ENCODE measurements at regions not wholly inside any gene's neighbourhood (a gene's known extent, or its start where the extent isn't known, plus 50 kb on each side); places are given as distances from the start of the nearest gene placed in this dataset.

DNA sequence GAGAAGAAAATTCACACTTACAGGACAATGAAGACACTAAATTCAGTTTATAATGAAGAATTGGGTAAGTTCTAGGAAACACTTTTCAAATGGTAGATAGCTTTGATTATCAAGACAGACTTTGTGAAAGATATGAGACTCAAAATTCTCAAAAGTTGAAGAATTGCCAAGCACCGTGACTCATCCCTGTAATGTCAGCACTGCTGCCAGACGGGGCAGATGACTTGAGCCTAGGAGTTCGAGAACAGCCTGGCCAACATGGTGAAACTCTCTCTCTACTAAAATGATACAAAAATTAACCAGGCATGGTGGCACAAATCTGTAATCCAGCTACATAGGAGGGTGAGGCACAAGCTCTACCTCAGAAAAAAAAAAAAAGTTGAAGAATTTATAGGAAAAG is 1820.1 kb upstream of the LRRTM1 start:
- no peak for DNase-seq
- TF ChIP-seq, protein P1, sequence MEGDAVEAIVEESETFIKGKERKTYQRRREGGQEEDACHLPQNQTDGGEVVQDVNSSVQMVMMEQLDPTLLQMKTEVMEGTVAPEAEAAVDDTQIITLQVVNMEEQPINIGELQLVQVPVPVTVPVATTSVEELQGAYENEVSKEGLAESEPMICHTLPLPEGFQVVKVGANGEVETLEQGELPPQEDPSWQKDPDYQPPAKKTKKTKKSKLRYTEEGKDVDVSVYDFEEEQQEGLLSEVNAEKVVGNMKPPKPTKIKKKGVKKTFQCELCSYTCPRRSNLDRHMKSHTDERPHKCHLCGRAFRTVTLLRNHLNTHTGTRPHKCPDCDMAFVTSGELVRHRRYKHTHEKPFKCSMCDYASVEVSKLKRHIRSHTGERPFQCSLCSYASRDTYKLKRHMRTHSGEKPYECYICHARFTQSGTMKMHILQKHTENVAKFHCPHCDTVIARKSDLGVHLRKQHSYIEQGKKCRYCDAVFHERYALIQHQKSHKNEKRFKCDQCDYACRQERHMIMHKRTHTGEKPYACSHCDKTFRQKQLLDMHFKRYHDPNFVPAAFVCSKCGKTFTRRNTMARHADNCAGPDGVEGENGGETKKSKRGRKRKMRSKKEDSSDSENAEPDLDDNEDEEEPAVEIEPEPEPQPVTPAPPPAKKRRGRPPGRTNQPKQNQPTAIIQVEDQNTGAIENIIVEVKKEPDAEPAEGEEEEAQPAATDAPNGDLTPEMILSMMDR (IDR thresholded peaks at IDR 0.05) = no peak
- TF ChIP-seq EP300 (IDR thresholded peaks at IDR 0.05) (no peak), POLR2A (IDR thresholded peaks at IDR 0.05) (no peak)
- intact Hi-C loops (cut with DNase I) = no loop called here

DNA sequence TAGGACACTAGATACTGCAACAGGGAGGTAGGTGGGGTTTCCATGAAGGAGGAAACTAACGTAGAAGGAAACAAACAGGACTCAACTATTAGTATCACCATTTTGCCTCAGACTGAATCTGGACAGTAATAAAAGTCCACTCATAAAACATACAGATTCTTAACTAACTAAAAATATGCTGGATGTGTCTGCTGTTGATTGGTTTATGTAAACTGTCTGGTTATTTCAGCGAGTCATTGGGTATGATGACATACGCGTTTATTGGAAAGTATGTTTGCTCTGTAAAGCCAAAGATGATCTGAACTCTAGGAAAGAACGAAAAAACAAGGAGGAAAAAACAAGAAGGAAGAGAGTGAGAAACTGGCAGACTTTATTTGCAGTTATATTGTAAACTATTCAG is 1816.1 kb upstream of the LRRTM1 start:
- H3K4me1 ChIP-seq (ENCODE audit: insufficient read depth) = no peaks in the 10 kb centered on the region
- H3K36me3 ChIP-seq = no peaks in the 10 kb centered on the region
- TF ChIP-seq POLR2A (IDR thresholded peaks at IDR 0.05) (no peak), EP300 (IDR thresholded peaks at IDR 0.05) (no peak)
- TF ChIP-seq, protein P1 (IDR thresholded peaks at IDR 0.05) = no peak
- no peak overlapping the region for H3K27ac ChIP-seq
- WGBS, 3 donors = 86 to 90% (median 86%) methylated on average over 5 of the region's 5 CpGs
- intact Hi-C loops (cut with DNase I) = no loop called here
- no peaks in the 10 kb centered on the region for H3K9me3 ChIP-seq
- no peaks in the 10 kb centered on the region for H3K27me3 ChIP-seq
- H3K4me3 ChIP-seq = no peak overlapping the region
- DNase-seq = no peak

More for the DNA sequence above, 1820.1 kb upstream of the LRRTM1 start:
- Histone ChIP-seq H3K4me3 (no peak overlapping the region), H3K27me3 (no peaks in the 10 kb centered on the region), H3K36me3 (no peaks in the 10 kb centered on the region), H3K9me3 (no peaks in the 10 kb centered on the region), H3K27ac (no peak overlapping the region), H3K4me1 (ENCODE audit: insufficient read depth) (no peaks in the 10 kb centered on the region)
- 68 to 74% (median 73%) methylated on average over 3 of the region's 3 CpGs for WGBS, 3 donors

DNA sequence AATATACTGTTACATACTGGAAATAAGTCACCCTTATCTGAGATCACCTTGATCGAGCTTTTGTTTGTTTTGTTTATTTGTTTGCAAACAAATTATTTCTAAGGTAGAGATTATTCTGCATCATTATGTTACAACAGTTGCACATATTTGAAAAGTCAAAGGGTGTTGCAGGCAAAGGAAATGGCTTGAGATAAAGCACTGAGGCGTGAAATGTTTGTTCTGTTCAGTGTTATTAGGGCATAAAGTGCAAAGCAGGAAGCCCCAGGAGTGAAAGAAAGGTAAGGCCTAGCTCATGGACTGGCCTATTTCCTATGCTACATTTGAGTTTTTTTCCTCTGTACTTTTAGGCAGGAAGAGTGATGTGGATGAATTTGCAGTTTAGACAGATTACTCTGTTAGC is 1815.6 kb upstream of the LRRTM1 start:
- no peaks in the 10 kb centered on the region for H3K4me1 ChIP-seq (ENCODE audit: insufficient read depth)
- no peak overlapping the region for H3K4me3 ChIP-seq
- intact Hi-C loops (cut with DNase I) = no loop called here
- no peak for DNase-seq
- no peaks in the 10 kb centered on the region for H3K9me3 ChIP-seq
- H3K27ac ChIP-seq = no peak overlapping the region
- H3K36me3 ChIP-seq = no peaks in the 10 kb centered on the region
- WGBS, 3 donors = 66 to 68% (median 68%) methylated on average over 2 of the region's 2 CpGs
- no peaks in the 10 kb centered on the region for H3K27me3 ChIP-seq
- no peak for TF ChIP-seq EP300 (IDR thresholded peaks at IDR 0.05)
- no peak for TF ChIP-seq POLR2A (IDR thresholded peaks at IDR 0.05)
- TF ChIP-seq, protein P1 (IDR thresholded peaks at IDR 0.05) = no peak

DNA sequence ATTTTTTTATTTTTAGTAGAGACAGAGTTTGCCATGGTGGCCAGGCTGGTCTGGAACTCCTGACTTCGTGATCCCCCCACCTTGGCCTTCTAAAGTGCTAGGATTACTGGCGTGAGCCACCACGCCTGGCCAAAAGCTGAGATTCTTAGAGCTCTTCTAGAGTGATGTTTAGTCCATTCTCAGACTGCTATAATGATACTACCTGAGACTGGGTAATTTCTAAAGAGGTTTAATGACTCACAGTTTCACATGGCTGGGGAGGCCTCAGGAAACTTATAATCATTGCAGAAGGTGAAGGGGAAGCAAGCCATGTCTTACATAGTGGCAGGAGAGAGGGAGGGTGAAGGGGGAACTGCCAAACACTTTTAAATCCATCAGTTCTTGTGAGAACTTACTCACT is 1804.9 kb upstream of the LRRTM1 start:
- TF ChIP-seq EP300 (IDR thresholded peaks at IDR 0.05) (no peak), POLR2A (IDR thresholded peaks at IDR 0.05) (no peak)
- TF ChIP-seq, protein P1 (IDR thresholded peaks at IDR 0.05) = no peak
- intact Hi-C loops (cut with DNase I) = no loop called here
- DNase-seq = no peak

DNA sequence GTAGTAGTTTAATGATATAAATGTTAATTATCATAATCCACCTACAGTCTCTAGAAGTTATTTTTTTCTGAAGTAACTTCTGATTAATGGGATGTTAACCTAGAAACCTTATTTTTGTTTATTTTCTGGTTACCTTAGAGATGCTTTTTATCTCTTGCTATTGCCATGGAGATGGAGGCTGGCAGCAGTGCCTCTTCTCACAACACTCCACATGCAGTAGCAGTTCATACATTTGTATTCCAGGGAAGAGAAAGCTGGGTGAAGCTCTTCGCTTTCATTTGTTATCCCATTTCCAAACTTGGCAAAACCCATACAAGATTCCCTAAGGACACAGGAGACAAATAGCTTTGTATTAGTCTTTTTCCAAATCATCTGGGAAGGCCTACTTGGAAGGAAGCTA is 1794.1 kb upstream of the LRRTM1 start:
- H3K36me3 ChIP-seq = no peaks in the 10 kb centered on the region
- WGBS, 3 donors = 70 to 76% (median 73%) methylated on average over 1 of the region's 1 CpG
- DNase-seq = no peak
- TF ChIP-seq POLR2A (IDR thresholded peaks at IDR 0.05) (no peak), EP300 (IDR thresholded peaks at IDR 0.05) (no peak)
- TF ChIP-seq, protein P1 (IDR thresholded peaks at IDR 0.05) = no peak
- no peak overlapping the region for H3K27ac ChIP-seq
- intact Hi-C loops (cut with DNase I) = no loop called here
- no peak overlapping the region for H3K4me3 ChIP-seq
- H3K27me3 ChIP-seq = no peaks in the 10 kb centered on the region
- H3K9me3 ChIP-seq = no peaks in the 10 kb centered on the region
- no peaks in the 10 kb centered on the region for H3K4me1 ChIP-seq (ENCODE audit: insufficient read depth)

More for the DNA sequence above, 1804.9 kb upstream of the LRRTM1 start:
- 85 to 92% (median 90%) methylated on average over 3 of the region's 3 CpGs for WGBS, 3 donors
- Histone ChIP-seq H3K4me3 (no peak overlapping the region), H3K27ac (no peak overlapping the region), H3K4me1 (ENCODE audit: insufficient read depth) (no peaks in the 10 kb centered on the region), H3K36me3 (no peaks in the 10 kb centered on the region), H3K27me3 (no peaks in the 10 kb centered on the region), H3K9me3 (no peaks in the 10 kb centered on the region)

All from ovary (tissue), 7 donors.